ENCODE measurements at regions not wholly inside any gene's neighbourhood (a gene's known extent, or its start where the extent isn't known, plus 50 kb on each side); places are given as distances from the start of the nearest gene placed in this dataset.

- in situ Hi-C loops (cut with MboI; ENCODE audit: low sequenced_read_pairs): no loop called here
Measured at GRCh38 chr3:7793786-7794185, 707.8 kb upstream of the LMCD1 start.

GRCh38 chr3:7798276-7798675 lies 703.3 kb upstream of the LMCD1 start:
- in situ Hi-C loops (cut with MboI; ENCODE audit: low sequenced_read_pairs): no loop called here

GRCh38 chr3:7800006-7800780 lies 701.4 kb upstream of the LMCD1 start:
- in situ Hi-C loops (cut with MboI; ENCODE audit: low sequenced_read_pairs): no loop called here

GRCh38 chr3:7812490-7812889 lies 689.1 kb upstream of the LMCD1 start:
- in situ Hi-C loops (cut with MboI; ENCODE audit: low sequenced_read_pairs): no loop called here

- in situ Hi-C loops (cut with MboI; ENCODE audit: low sequenced_read_pairs): no loop called here
Measured at GRCh38 chr3:7813365-7813764, 688.3 kb upstream of the LMCD1 start.

- in situ Hi-C loops (cut with MboI; ENCODE audit: low sequenced_read_pairs): no loop called here
Measured at GRCh38 chr3:7817239-7817638, 684.4 kb upstream of the LMCD1 start.

GRCh38 chr3:7820969-7821368 lies 680.7 kb upstream of the LMCD1 start:
- in situ Hi-C loops (cut with MboI; ENCODE audit: low sequenced_read_pairs): no loop called here

- in situ Hi-C loops (cut with MboI; ENCODE audit: low sequenced_read_pairs): no loop called here
Measured at GRCh38 chr3:7821858-7822257, 679.8 kb upstream of the LMCD1 start.

- in situ Hi-C loops (cut with MboI; ENCODE audit: low sequenced_read_pairs): no loop called here
Measured at GRCh38 chr3:7841451-7841850, 660.2 kb upstream of the LMCD1 start.

- in situ Hi-C loops (cut with MboI; ENCODE audit: low sequenced_read_pairs): no loop called here
Measured at GRCh38 chr3:7843441-7843840, 658.2 kb upstream of the LMCD1 start.

- in situ Hi-C loops (cut with MboI; ENCODE audit: low sequenced_read_pairs): no loop called here
Measured at GRCh38 chr3:7847021-7847420, 654.6 kb upstream of the LMCD1 start.

- in situ Hi-C loops (cut with MboI; ENCODE audit: low sequenced_read_pairs): no loop called here
Measured at GRCh38 chr3:7847521-7847920, 654.1 kb upstream of the LMCD1 start.

- in situ Hi-C loops (cut with MboI; ENCODE audit: low sequenced_read_pairs): no loop called here
Measured at GRCh38 chr3:7854266-7854665, 647.4 kb upstream of the LMCD1 start.

GRCh38 chr3:7854721-7855120 lies 646.9 kb upstream of the LMCD1 start:
- in situ Hi-C loops (cut with MboI; ENCODE audit: low sequenced_read_pairs): no loop called here

GRCh38 chr3:7865611-7866010 lies 636.0 kb upstream of the LMCD1 start:
- in situ Hi-C loops (cut with MboI; ENCODE audit: low sequenced_read_pairs): no loop called here

- in situ Hi-C loops (cut with MboI; ENCODE audit: low sequenced_read_pairs): no loop called here
Measured at GRCh38 chr3:7867587-7867986, 634.0 kb upstream of the LMCD1 start.

- in situ Hi-C loops (cut with MboI; ENCODE audit: low sequenced_read_pairs): no loop called here
Measured at GRCh38 chr3:7871003-7871560, 630.5 kb upstream of the LMCD1 start.

GRCh38 chr3:7874116-7874515 lies 627.5 kb upstream of the LMCD1 start:
- in situ Hi-C loops (cut with MboI; ENCODE audit: low sequenced_read_pairs): no loop called here

GRCh38 chr3:7875925-7876324 lies 625.7 kb upstream of the LMCD1 start:
- in situ Hi-C loops (cut with MboI; ENCODE audit: low sequenced_read_pairs): no loop called here

- in situ Hi-C loops (cut with MboI; ENCODE audit: low sequenced_read_pairs): no loop called here
Measured at GRCh38 chr3:7876741-7877297, 624.8 kb upstream of the LMCD1 start.

- in situ Hi-C loops (cut with MboI; ENCODE audit: low sequenced_read_pairs): no loop called here
Measured at GRCh38 chr3:7877312-7877711, 624.3 kb upstream of the LMCD1 start.

- in situ Hi-C loops (cut with MboI; ENCODE audit: low sequenced_read_pairs): no loop called here
Measured at GRCh38 chr3:7879572-7879971, 622.1 kb upstream of the LMCD1 start.
